Colonic mucosa (tissue), 4 donors: ENCODE measurements at regions not wholly inside any gene's neighbourhood (a gene's known extent, or its start where the extent isn't known, plus 50 kb on each side); places are given as distances from the start of the nearest gene placed in this dataset.

Experiments
- DNase-seq: peaks from one replicate; pipeline ENCODE4 v3.0.0-alpha.2; 2020
- H3K27ac ChIP-seq: fragments of 200-600 bp; one replicate; pipeline ENCODE4 v1.8.0; 2021
- H3K27me3 ChIP-seq: fragments of 200-600 bp; one replicate; pipeline ENCODE4 v1.8.0; 2021
- H3K36me3 ChIP-seq: fragments of 200-600 bp; one replicate; pipeline ENCODE4 v1.8.0; 2021
- H3K4me1 ChIP-seq: fragments of 200-600 bp; one replicate; pipeline ENCODE4 v1.8.0; 2021; ENCODE audit warnings: mild to moderate bottlenecking
- H3K4me3 ChIP-seq: fragments of 200-600 bp; one replicate; pipeline ENCODE4 v1.8.0; 2021
- H3K9ac ChIP-seq, 2 donors: one replicate each; pipeline ENCODE4 v1.7.0; 2013; ENCODE audit warnings: control low read depth in 2 of 2, low read depth in 2 of 2, low read length in 2 of 2
- H3K9me3 ChIP-seq: fragments of 200-600 bp; one replicate; pipeline ENCODE4 v1.8.0; 2021
- CTCF ChIP-seq: fragments of 200-600 bp; IDR thresholded peaks from one replicate; pipeline ENCODE4 v1.8.0; 2022; ENCODE audit warnings: antibody characterized with exemption, mild to moderate bottlenecking
- intact Hi-C: fragments of 100-400 bp; cut with DNase I; formaldehyde crosslinking; loops from one replicate; pipeline ENCODE4 v1.14.1; 2022
- donor health status: healthy.
- donor health status: DM: no; HTN: no; CAD: no.
- donor health status: DM: no; HTN: no; CAD: no.

- no peak for TF ChIP-seq CTCF
- intact Hi-C loops: no loop called here
- H3K36me3 ChIP-seq: no peaks in the 10 kb centered on the region
Measured at GRCh38 chr7:13062631-13063030, 375.2 kb downstream of the ARL4A start.

GRCh38 chr7:13067036-13067435 is 379.6 kb downstream of the ARL4A start:
- H3K4me1 ChIP-seq: no peaks in the 10 kb centered on the region
- H3K9me3 ChIP-seq: no peaks in the 10 kb centered on the region
- H3K27ac ChIP-seq: no peak overlapping the region
- no peak for DNase-seq
- no peak for TF ChIP-seq CTCF
- no peaks in the 10 kb centered on the region for H3K36me3 ChIP-seq
- no peaks in the 10 kb centered on the region for H3K27me3 ChIP-seq
- H3K4me3 ChIP-seq: no peak overlapping the region
- H3K9ac ChIP-seq: no peak overlapping the region
- intact Hi-C loops: no loop called here

More at GRCh38 chr7:13062631-13063030, 375.2 kb downstream of the ARL4A start:
- H3K27me3 ChIP-seq: no peaks in the 10 kb centered on the region
- H3K27ac ChIP-seq: no peak overlapping the region
- no peak overlapping the region for H3K9ac ChIP-seq
- no peak overlapping the region for H3K4me3 ChIP-seq
- no peak for DNase-seq
- H3K4me1 ChIP-seq: no peaks in the 10 kb centered on the region
- no peaks in the 10 kb centered on the region for H3K9me3 ChIP-seq

- TF ChIP-seq CTCF: no peak
- Histone ChIP-seq H3K9me3 (no peaks in the 10 kb centered on the region), H3K36me3 (no peaks in the 10 kb centered on the region), H3K27ac (no peak overlapping the region), H3K9ac (no peak overlapping the region), H3K4me3 (no peak overlapping the region), H3K4me1 (no peaks in the 10 kb centered on the region), H3K27me3 (no peaks in the 10 kb centered on the region)
- no peak for DNase-seq
- intact Hi-C loops: no loop called here
Measured at GRCh38 chr7:13068032-13068431, 380.6 kb downstream of the ARL4A start.

- H3K9me3 ChIP-seq: no peaks in the 10 kb centered on the region
- no peaks in the 10 kb centered on the region for H3K27me3 ChIP-seq
- no peaks in the 10 kb centered on the region for H3K4me1 ChIP-seq
- DNase-seq: no peak
- no peak overlapping the region for H3K9ac ChIP-seq
- H3K27ac ChIP-seq: no peak overlapping the region
- no peak overlapping the region for H3K4me3 ChIP-seq
- intact Hi-C loops: no loop called here
- H3K36me3 ChIP-seq: no peaks in the 10 kb centered on the region
- TF ChIP-seq CTCF: no peak
Measured at GRCh38 chr7:13069841-13070240, 382.4 kb downstream of the ARL4A start.

GRCh38 chr7:13072014-13072413 is 384.6 kb downstream of the ARL4A start:
- TF ChIP-seq CTCF: no peak
- H3K4me3 ChIP-seq: no peak overlapping the region
- no peaks in the 10 kb centered on the region for H3K36me3 ChIP-seq
- intact Hi-C loops: no loop called here
- no peaks in the 10 kb centered on the region for H3K4me1 ChIP-seq
- no peaks in the 10 kb centered on the region for H3K9me3 ChIP-seq
- no peak overlapping the region for H3K9ac ChIP-seq
- H3K27ac ChIP-seq: no peak overlapping the region
- DNase-seq: no peak
- no peaks in the 10 kb centered on the region for H3K27me3 ChIP-seq

- no peaks in the 10 kb centered on the region for H3K9me3 ChIP-seq
- H3K4me1 ChIP-seq: no peaks in the 10 kb centered on the region
- H3K4me3 ChIP-seq: no peak overlapping the region
- no peak for DNase-seq
- intact Hi-C loops: no loop called here
- no peaks in the 10 kb centered on the region for H3K36me3 ChIP-seq
- no peak overlapping the region for H3K9ac ChIP-seq
- H3K27ac ChIP-seq: no peak overlapping the region
- TF ChIP-seq CTCF: no peak
- no peaks in the 10 kb centered on the region for H3K27me3 ChIP-seq
Measured at GRCh38 chr7:13077466-13077865, 390.0 kb downstream of the ARL4A start.
